SKM-1 (cell line): ENCODE measurements at regions not wholly inside any gene's neighbourhood (a gene's known extent, or its start where the extent isn't known, plus 50 kb on each side); places are given as distances from the start of the nearest gene placed in this dataset.
A peak's percentile ranks its signal among the peaks of the same experiment; 100 is the strongest.
"Not testable (repeated sequence)": the region's sequence is repeated elsewhere in the genome, so short reads cannot be mapped to it uniquely, and the experiment has no call there.

Source experiments
- DNase-seq: peaks from one replicate; lab custom pipeline; 2025; ENCODE audit not compliant: unreplicated experiment; lab: John Stamatoyannopoulos, UW

DNA sequence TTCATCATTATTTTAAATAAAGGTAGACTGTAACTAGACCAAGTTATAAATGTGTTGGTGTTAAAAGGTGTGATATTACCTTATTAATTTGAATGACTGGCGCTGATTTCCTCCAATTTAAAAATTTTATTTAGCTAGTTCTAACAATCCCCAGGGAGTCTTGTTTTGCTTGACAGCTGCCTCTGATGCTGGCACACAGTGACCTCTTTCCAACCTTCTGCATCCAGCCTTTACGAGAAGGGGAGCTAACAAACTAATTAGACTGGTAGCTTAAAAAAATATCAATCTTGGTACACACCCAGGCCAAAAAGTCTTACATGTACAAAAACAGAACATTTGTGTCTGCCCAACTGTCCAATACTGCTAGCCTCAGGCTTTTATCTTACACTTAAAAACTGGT is 51.8 kb upstream of the ENPEP start:
- no peak for DNase-seq

DNA sequence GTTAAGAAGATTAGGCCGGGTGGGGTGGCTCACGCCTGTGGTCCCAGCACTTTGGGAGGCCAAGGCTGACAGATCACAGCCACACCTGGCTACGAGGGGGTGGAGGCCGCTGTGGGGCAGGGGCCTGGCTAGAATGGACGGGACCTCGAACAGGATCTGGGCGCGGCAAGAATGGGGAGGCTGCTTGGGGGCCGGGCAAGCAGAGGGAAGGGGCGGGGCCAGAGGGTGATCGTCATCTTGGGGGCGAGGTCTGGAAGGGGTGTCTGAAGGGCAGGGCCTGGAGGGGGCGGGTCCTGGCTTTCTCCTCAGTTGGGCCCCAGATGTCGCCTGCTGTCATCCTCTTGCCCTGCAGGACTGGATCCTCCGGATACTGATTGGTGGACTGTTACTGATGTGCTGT is 57.3 kb upstream of the ENPEP start:
- DNase-seq = no peak

DNA sequence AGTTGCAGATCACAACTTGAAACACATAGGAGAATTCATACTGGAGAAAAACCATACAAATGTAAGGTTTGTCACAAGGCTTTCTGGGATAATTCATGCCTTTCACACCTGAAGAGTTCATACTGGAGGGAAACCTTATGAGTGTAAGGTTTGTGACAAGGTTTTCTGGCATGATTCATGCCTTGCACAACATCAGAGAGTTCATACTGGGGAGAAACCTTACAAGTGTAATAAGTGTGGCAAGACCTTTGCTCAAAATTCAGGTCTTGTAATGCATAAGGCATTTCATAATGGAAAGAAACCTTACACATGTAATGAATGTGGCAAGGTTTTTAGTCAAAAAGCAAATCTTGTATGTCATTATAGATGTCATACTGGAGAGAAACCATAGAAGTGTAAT is 58.8 kb upstream of the ENPEP start:
- DNase-seq = no peak

DNA sequence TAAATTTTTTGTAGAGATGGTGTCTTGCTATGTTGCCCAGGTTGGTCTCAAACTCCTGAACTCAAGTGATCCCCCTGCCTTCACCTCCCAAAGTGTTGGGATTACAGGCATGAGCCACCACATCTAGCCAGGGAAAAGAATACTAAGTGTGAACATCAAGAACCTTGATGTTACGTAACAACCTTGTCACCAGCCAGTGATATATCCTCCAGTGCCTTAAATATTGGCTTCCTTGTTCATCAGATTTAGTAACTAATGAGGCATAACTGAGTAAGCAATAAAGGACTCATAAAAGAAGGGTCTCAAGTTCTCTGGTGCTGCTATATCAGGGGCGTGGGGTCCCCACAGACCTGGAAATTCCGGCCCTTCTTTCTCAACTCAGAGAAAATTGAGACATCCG is 60.5 kb upstream of the ENPEP start:
- DNase-seq = no peak

DNA sequence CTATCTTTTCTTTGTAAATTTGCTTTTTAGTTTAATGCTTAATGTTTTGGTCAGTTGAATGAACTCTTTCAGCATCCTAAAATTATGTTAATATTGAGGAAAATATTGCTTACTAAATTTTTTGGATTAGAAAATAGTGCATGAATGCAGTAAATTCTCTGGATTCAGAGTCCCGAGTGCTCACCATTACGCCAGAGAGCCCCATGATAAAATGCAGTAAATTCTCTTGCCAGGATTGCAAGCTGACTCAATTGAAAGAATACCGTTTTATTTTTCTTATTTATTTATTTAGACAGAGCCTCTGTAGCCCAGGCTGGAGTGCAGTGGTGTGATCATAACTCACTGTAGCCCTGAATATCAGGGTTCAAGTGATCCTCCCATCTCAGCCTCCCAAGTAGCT is 60.9 kb upstream of the ENPEP start:
- no peak for DNase-seq

DNA sequence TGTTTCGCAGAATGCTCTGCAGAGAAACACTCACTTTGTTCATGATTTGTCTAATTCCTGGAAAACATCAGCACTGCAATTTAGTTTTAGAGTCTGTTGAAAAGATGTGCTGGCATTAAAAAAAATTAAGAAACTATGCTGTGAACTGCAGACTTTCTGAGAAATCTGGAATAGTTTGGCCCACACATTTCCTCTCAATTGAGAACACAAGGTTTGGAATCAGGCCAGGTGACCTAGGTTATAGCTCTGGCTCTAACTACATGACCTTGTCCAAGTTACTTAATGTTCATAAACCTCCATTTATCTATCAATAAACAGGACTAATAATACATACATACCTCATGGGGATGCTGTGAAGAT is 61.4 kb upstream of the ENPEP start:
- no peak for DNase-seq

DNA sequence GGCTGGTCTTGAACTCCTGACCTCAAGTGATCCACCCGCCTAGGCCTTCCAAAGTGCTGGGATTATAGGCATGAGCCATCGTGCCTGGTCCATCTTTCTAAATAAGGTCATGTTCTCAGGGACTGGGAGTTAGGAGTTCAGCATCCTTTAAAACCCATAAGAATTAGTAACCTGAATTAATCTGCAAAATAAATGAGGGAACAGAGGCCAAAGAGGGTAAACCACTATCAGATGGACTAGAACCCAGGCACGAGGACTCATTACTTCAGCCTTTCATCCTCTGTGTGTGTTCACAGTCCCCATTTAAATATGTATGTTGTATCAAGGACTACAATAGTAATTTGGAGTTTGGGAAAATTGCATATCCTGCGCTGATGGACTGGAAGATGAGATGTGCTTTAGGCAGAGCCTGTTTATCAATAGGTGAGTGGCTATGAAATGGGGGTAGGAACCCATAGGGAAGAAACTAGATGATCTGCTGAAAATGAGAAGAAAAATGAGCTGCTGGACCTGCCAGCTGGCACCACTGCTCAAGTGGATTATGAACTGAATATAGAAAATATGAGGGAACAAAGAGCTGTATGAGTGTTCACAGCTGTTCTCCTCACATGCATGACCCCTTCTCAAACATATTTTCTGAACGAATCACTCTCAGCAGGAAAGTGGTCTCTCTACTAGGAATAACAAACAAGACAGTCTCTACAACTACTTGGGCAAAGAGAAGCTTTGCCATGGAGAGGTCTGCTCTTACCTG is 62.0 kb upstream of the ENPEP start:
- DNase-seq = not testable (repeated sequence)

DNA sequence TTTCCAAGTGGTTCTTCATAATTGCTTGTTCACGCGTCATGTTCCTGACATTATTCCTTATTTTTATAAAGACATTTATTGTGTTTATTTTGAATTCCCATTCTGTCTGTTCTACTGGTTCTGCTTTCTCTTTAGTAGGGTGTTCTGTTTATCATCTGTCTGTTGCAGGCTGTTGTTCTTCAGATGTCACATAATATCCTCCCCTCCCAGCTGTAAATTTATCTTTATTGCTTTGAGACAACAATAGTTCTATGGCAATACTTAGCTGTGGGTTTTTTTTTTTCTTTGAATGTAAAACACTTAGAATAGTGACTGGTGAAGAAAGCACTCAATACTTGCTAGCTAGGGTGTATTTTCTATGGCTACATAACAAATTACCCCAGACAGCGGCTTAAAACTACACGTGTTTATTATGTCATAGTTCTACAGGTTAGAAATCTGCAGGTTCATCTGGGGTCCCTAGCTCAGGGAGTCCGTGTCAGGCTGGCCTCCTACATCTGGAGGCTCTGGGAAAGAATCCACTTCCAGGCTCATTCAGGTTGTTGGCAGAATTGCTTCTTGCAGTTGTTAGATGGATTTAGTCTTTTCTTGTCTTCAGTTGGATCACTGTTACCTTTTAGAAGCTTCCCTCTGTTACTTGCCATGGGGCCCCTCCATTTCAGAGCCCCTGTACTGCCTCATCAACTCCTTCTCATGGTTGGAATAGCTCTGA is 63.4 kb upstream of the ENPEP start:
- no peak for DNase-seq

DNA sequence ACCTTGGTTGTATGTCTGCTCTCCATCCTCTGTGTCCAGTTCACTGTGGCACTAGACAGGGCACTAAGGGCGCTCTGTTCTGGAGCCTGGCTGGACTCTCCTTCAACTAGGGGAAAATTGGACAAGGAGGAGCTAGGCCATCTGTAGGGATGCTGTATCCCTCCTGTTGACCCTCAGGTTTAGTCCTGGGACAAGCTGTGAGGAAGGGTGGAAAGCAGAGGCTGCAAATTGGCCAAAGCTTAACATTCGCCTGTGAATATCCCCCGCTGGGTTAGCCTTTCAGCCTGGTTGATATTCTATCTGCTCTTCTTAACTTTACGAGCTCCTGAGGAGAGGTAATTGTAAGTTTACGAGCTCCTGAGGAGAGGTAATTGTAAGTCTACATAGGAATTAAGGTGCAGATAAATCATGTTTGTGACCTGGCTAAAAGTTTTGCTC is 64.4 kb upstream of the ENPEP start:
- no peak for DNase-seq

DNA sequence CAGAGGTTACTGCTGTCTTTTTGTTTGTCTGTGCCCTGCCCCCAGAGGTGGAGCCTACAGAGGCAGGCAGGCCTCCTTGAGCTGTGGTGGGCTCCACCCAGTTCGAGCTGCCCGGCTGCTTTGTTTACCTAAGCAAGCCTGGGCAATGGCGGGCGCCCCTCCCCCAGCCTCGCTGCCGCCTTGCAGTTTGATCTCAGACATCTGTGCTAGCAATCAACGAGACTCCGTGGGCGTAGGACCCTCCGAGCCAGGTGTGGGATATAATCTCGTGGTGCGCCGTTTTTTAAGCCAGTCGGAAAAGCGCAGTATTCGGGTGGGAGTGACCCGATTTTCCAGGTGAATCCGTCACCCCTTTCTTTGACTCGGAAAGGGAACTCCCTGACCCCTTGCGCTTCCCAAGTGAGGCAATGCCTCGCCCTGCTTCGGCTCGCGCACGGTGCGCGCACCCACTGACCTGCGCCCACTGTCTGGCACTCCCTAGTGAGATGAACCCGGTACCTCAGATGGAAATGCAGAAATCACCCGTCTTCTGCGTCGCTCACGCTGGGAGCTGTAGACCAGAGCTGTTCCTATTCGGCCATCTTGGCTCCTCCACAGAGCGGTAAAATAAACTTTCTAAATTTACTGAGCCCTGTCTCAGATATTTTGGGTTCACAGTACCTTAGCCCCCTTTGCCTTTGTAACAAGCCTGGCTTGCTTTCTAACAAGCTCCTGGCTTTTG is 64.9 kb upstream of the ENPEP start:
- DNase-seq = not testable (repeated sequence)

DNA sequence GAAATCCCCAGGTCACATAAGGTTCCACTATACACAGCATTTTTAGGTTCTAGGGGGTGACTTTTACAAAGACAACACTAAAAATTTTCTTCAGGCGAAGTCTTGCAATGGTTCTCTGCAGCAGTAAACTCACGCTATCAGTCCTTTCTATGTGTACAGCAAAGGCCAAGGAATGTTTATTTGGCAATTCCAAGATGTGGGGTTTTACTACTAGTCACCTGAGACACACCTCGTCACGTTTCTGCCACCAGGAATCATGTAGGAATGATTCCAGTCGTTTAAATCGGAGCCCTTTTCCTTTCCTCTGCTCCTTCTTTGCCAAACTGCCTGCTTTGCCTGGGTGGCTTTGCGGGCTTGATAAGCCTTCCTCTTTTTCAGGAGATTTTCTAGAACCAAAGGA is 75.9 kb upstream of the ENPEP start:
- no peak for DNase-seq

DNA sequence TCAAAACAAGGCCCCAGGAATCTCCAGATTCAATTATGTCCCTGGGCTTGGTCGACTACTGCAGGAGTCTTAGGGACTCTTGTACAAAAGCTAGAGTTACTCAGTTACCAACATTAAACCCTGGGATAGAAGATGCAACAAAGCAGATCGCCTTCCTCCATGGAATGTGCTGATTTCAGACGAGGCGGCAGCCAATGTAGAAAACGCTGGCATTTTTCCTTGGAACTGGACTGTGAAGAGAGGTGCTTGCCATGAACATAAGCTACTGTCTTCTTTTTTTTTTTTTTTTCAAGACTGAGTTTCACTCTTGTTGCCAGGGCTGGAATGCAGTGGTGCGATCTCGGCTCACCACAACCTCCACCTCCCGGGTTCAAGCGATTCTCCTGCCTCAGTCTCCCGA is 76.9 kb upstream of the ENPEP start:
- DNase-seq = not testable (repeated sequence)

DNA sequence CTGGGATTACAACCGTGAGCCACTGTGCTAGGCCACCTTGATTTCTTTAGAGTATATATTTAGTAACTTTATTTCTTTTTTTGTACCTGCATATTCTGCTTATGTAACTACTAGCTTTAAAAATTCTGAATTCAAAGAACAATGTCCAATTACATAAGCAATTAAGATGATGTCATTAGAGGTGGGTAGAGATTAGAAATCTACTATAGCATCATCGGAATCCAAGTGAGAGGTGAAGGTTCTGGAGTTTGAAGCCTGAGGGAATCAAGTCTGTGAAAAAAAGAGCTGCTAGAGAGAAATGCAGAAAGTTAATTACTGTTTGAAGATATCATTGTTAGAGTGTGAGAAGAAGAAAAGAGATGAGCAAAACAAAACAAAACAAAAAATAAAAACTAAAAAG is 79.0 kb upstream of the ENPEP start:
- DNase-seq = no peak

DNA sequence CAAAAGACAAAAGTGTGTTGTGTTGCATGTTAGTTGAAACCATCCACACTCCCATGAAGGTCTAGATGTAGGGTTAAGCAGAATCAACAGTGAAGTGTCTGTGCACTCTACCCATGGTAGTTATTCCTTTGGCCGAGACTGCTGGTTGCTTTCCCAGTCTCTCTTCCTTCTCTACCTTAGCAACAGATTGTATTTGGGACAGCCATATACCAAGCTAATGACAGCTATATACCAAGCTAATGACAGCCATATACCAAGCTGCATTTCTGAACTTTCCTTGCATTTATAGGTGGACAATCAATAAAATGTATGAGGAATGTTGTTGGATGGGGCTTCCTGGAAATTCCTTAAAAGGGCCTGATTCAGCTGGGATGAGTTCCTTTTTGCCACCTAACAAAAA is 80.5 kb upstream of the ENPEP start:
- no peak for DNase-seq

DNA sequence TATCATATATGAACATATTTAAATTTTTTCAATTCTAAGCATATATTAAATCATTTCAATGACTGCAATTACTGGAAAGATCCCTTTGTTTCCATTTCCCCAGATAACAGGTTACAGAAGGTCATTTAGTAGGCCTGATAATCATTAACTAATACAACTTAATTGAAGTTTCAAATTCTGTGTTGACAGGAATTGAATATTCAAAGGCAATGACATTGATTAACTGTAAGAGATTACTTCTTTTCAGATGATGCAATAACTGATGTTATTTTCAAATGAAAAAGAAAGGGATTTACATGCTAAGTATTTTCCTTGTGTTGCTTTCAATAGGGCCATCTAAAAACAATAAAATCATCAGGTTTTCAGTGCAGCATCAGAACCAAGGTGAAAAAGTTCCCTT is 81.1 kb upstream of the ENPEP start:
- no peak for DNase-seq

DNA sequence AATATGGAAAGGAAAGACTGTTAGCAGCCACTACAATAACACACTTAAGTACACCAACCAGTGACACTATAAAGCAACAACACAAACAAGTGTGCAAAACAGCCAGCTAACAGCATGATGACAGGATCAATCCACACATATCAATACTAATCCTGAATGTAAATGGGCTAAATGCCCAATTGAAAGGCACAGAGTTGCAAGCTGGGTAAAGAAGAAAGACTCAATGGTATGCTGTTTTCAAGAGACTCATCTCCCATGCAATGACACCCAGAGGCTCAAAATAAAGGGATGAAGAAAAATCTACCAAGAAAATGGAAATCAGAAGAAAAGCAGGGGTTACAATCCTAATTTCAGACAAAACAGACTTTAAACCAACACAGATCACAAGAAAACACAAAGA is 94.2 kb upstream of the ENPEP start:
- no peak for DNase-seq

DNA sequence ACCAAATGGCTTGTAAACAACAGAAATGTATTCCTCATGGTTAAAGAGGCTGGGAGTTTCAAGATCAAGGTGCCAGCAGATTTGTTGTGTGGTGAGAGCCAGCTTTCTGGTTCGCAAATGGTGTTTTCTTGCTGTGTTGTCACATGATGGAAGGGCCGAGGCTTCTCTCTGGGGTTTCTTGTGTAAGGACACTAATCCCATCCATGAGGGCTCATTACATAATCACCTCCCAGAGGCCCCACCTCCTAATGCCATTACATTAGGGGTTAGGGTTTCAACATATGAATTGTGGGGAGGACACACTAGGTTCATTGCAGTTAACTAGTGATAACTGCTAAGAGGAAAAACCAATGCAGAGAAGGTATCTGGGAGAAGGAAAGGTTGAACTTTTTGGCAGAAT is 103.5 kb upstream of the ENPEP start:
- peak; percentile 16 for DNase-seq

DNA sequence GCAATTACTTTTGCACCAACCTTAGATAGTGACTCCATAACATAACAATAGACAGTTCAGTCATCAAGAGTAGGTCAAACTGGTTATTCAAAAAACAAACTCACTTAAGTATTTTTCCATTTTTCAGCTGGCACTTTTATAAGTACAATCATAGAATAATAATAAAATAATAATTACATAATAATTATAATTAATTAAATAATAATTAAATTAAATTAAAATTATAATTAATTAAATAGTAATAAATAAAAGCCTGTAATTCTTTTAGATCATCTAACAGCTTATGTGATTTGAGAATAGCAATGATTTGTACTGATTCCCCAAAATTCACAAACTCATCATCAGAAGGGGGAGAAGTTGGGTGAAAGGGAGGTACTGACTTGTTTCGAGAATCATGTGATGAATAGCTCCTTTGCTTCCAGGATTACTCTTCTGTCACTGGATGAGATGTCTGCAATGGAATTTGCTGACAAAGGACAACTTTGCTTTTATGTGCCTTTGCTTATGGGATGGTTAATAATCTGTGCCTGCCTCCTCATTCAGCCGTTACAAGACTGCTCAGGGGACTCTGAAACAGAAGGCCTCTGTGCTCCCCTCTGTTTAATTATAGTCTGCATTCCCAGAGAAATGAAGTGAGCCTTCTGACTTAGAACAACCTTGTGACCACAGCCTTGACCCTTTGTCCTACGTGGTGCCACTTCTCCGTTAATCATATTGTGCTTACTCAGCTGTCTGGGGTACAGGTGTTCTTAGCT is 104.8 kb upstream of the ENPEP start:
- no peak for DNase-seq

DNA sequence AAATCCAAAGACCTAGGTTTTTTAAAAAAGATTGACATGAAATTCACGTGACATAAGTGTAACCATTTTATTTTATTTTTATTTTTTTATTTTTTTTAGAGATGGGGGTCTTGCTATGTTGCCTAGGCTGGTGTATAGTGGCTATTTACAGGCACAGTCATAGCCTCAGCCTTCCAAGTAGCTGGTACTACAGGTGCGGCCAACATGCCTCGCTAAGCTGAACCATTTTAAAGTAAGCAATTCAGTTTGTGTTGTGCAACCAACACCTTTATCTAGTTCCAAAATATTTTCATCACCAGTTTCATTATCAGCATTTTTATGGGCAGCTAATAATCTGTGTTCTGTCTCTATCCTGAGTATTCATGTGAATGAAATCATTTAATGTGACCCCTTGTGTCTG is 107.5 kb upstream of the ENPEP start:
- no peak for DNase-seq

DNA sequence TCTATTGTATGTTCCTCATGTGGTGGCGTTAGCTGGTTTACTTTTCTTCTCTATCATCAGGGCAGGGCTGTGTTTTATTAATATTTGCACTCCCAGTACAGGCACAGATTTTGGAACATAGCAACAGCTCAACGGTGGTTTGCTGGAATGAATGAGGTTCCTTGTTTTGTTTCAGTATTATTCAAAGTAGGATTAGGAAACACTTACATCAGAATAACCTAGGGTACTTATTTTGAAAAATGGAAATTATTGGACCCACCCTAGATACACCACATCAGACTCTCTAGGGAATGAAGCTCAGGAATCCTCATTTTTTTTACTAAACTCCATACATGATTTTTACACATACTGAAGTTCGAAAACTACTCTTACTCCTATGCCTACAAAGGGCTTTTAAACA is 108.8 kb upstream of the ENPEP start:
- DNase-seq = no peak

DNA sequence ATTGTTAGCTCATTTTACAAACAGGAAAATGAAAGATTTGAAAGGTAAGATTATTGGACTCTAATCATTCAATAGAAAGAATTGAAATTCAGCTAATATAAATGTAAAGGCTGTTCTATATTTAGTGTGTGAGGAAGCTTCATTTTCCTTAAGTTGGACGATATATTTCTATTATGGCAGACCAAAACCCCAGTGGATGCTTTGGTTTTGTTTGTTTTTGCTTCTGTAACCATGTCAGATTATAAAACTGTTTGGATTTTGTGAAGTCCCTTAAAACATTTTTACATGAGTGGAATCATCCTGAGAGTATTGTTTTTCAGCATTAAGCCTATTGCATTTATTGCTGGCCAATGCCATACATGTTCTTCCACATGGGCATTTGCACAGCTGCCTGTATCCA is 110.2 kb upstream of the ENPEP start:
- DNase-seq = no peak
